ENCODE measurements at regions not wholly inside any gene's neighbourhood (a gene's known extent, or its start where the extent isn't known, plus 50 kb on each side); places are given as distances from the start of the nearest gene placed in this dataset.
A peak's percentile ranks its signal among the peaks of the same experiment; 100 is the strongest.
"Not testable (repeated sequence)": the region's sequence is repeated elsewhere in the genome, so short reads cannot be mapped to it uniquely, and the experiment has no call there.

GRCh38 chr15:96207377-96208006, 123.0 kb upstream of the NR2F2 start:
- intact Hi-C loops (cut with DNase I): no loop called here
- TF ChIP-seq, protein P1, sequence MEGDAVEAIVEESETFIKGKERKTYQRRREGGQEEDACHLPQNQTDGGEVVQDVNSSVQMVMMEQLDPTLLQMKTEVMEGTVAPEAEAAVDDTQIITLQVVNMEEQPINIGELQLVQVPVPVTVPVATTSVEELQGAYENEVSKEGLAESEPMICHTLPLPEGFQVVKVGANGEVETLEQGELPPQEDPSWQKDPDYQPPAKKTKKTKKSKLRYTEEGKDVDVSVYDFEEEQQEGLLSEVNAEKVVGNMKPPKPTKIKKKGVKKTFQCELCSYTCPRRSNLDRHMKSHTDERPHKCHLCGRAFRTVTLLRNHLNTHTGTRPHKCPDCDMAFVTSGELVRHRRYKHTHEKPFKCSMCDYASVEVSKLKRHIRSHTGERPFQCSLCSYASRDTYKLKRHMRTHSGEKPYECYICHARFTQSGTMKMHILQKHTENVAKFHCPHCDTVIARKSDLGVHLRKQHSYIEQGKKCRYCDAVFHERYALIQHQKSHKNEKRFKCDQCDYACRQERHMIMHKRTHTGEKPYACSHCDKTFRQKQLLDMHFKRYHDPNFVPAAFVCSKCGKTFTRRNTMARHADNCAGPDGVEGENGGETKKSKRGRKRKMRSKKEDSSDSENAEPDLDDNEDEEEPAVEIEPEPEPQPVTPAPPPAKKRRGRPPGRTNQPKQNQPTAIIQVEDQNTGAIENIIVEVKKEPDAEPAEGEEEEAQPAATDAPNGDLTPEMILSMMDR (IDR thresholded peaks at IDR 0.05): no peak
- no peak for DNase-seq
- Histone ChIP-seq H3K4me1 (no peaks in the 10 kb centered on the region), H3K4me3 (no peak overlapping the region), H3K27me3 (no peaks in the 10 kb centered on the region), H3K36me3 (no peaks in the 10 kb centered on the region), H3K27ac (no peak overlapping the region), H3K9me3 (peaks cover 0 to 2% of the 10 kb centered on the region in 2 donors)
- no peak for ATAC-seq

- Histone ChIP-seq H3K36me3 (no peaks in the 10 kb centered on the region), H3K9me3 (peaks cover 0 to 2% of the 10 kb centered on the region in 2 donors), H3K27ac (no peak overlapping the region), H3K27me3 (no peaks in the 10 kb centered on the region), H3K4me3 (no peak overlapping the region), H3K4me1 (no peaks in the 10 kb centered on the region)
- TF ChIP-seq, protein P1 (IDR thresholded peaks at IDR 0.05): no peak
- intact Hi-C loops (cut with DNase I): no loop called here
- DNase-seq (peak in 2 of 4 donors; percentile 8 to 13), ATAC-seq (peak; percentile 69)
Measured at GRCh38 chr15:96209285-96209735, 121.2 kb upstream of the NR2F2 start.

GRCh38 chr15:96213045-96213444, 117.5 kb upstream of the NR2F2 start:
- no peaks in the 10 kb centered on the region for H3K27me3 ChIP-seq
- H3K4me1 ChIP-seq: no peaks in the 10 kb centered on the region
- no peak overlapping the region for H3K4me3 ChIP-seq
- intact Hi-C loops (cut with DNase I): no loop called here
- no peaks in the 10 kb centered on the region for H3K9me3 ChIP-seq
- DNase-seq (no peak), ATAC-seq (no peak)
- H3K36me3 ChIP-seq: no peaks in the 10 kb centered on the region
- TF ChIP-seq, protein P1 (IDR thresholded peaks at IDR 0.05): no peak
- no peak overlapping the region for H3K27ac ChIP-seq

DNA sequence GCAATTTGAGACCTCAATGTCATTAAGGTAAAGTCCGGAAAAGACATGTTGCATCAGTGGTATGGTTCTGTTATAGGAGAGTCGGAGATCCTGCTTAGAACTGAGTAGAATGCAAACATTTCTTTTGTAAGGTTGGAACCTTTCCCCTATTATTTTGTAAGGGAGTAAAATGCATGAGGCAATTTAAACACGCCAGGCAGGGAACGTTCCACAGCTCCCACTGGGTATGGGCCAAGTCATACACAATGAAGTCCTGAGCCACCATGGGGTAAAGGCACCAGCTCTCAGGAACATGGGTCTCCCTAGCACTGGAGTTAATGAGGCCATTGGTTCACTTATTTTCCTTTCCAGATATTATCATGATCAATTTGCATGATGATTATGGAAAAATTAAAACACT, 116.6 kb upstream of the NR2F2 start:
- no peaks in the 10 kb centered on the region for H3K9me3 ChIP-seq
- H3K4me1 ChIP-seq: no peaks in the 10 kb centered on the region
- H3K27ac ChIP-seq: no peak overlapping the region
- TF ChIP-seq, protein P1 (IDR thresholded peaks at IDR 0.05): no peak
- H3K36me3 ChIP-seq: no peaks in the 10 kb centered on the region
- DNase-seq: no peak
- ATAC-seq: no peak
- intact Hi-C loops (cut with DNase I): no loop called here
- no peak overlapping the region for H3K4me3 ChIP-seq
- no peaks in the 10 kb centered on the region for H3K27me3 ChIP-seq

DNA sequence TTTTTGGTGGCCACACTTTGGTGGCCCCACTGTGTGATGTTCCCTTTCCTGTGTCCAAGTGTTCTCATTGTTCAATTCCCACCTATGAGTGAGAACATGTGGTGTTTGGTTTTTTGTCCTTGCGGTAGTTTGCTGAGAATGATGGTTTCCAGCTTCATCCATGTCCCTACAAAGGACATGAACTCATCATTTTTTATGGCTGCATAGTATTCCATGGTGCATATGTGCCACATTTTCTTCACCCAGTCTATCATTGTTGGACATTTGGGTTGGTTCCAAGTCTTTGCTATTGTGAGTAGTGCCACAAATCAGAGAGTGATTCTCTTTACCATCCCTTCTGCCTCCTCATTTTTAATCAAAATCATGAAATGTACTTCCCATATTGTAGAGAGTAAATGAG, 114.0 kb upstream of the NR2F2 start:
- H3K4me1 ChIP-seq; intact Hi-C loops (cut with DNase I); H3K36me3 ChIP-seq; ATAC-seq; H3K9me3 ChIP-seq; H3K4me3 ChIP-seq; DNase-seq; H3K27ac ChIP-seq; H3K27me3 ChIP-seq: not testable (repeated sequence)

GRCh38 chr15:96217983-96218382, 112.5 kb upstream of the NR2F2 start:
- ATAC-seq (no peak), DNase-seq (no peak)
- intact Hi-C loops (cut with DNase I): no loop called here
- Histone ChIP-seq H3K9me3 (no peaks in the 10 kb centered on the region), H3K4me3 (no peak overlapping the region), H3K36me3 (no peaks in the 10 kb centered on the region), H3K27ac (no peak overlapping the region), H3K27me3 (no peaks in the 10 kb centered on the region), H3K4me1 (no peaks in the 10 kb centered on the region)
- TF ChIP-seq, protein P1 (IDR thresholded peaks at IDR 0.05): no peak
